SK-N-SH treated with all-trans-retinoic acid at 6 μM for 48 hours (cell line): ENCODE measurements at regions not wholly inside any gene's neighbourhood (a gene's known extent, or its start where the extent isn't known, plus 50 kb on each side); places are given as distances from the start of the nearest gene placed in this dataset.

ENCODE experiments used
- ATAC-seq: fragments of 200-7000 bp; cut with Tn5 transposase; 3 replicates; pipeline ENCODE4 v1.9.1; 2020; ENCODE audit warnings: mild to moderate bottlenecking, moderate library complexity
- ARNTL ChIP-seq: fragments of 450-650 bp; formaldehyde crosslinking; IDR thresholded peaks from 2 replicates; pipeline ENCODE4 v1.5.0; 2020; ENCODE audit warnings: low read depth, mild to moderate bottlenecking, moderate library complexity, borderline replicate concordance
- CSDC2 ChIP-seq: fragments of 250-450 bp; sonication (Bioruptor Pico); IDR thresholded peaks from 2 replicates; pipeline ENCODE4 v1.5.0; 2020; ENCODE audit warnings: mild to moderate bottlenecking, moderate library complexity
- ESRRG ChIP-seq: fragments of 250-450 bp; sonication (Bioruptor Pico); IDR thresholded peaks from 2 replicates; pipeline ENCODE4 v1.6.1; 2021; ENCODE audit warnings: mild to moderate bottlenecking
- GLIS3 ChIP-seq: fragments of 250-450 bp; sonication (Bioruptor Pico); IDR thresholded peaks from 2 replicates; pipeline ENCODE4 v1.5.0; 2020; ENCODE audit warnings: mild to moderate bottlenecking, moderate library complexity
- ISL1 ChIP-seq: fragments of 250-450 bp; sonication (Bioruptor Pico); IDR thresholded peaks from 2 replicates; pipeline ENCODE4 v2.1.2; 2022; ENCODE audit warnings: mild to moderate bottlenecking, moderate library complexity
- OSR1 ChIP-seq: fragments of 250-450 bp; sonication (Bioruptor Pico); IDR thresholded peaks from 2 replicates; pipeline ENCODE4 v1.8.0; 2022; ENCODE audit warnings: moderate library complexity, mild to moderate bottlenecking, inconsistent platforms
- PPARA ChIP-seq: fragments of 250-450 bp; sonication (Bioruptor Pico); IDR thresholded peaks from 2 replicates; pipeline ENCODE4 v1.5.0; 2020; ENCODE audit warnings: mild to moderate bottlenecking, borderline replicate concordance
- RARB ChIP-seq: fragments of 250-450 bp; sonication (Bioruptor Pico); IDR thresholded peaks from 2 replicates; pipeline ENCODE4 v1.8.0; 2021; ENCODE audit warnings: mild to moderate bottlenecking, moderate library complexity
- SNAI2 ChIP-seq: fragments of 250-450 bp; sonication (Bioruptor Pico); IDR thresholded peaks from 2 replicates; pipeline ENCODE4 v1.5.0; 2020; ENCODE audit warnings: mild to moderate bottlenecking, moderate library complexity
- TCF4 ChIP-seq: fragments of 250-450 bp; sonication (Bioruptor Pico); IDR thresholded peaks from 2 replicates; pipeline ENCODE4 v1.8.0; 2021; ENCODE audit warnings: mild to moderate bottlenecking, moderate library complexity, borderline replicate concordance
- TOX ChIP-seq: fragments of 250-450 bp; sonication (Bioruptor Pico); IDR thresholded peaks from 2 replicates; pipeline ENCODE4 v1.8.0; 2021; ENCODE audit warnings: mild to moderate bottlenecking, moderate library complexity, borderline replicate concordance
- ZC3H10 ChIP-seq: fragments of 250-450 bp; sonication (Bioruptor Pico); IDR thresholded peaks from 2 replicates; pipeline ENCODE4 v1.5.1; 2021; ENCODE audit warnings: mild to moderate bottlenecking, moderate library complexity
- ZFP3 ChIP-seq: fragments of 250-450 bp; sonication (Bioruptor Pico); IDR thresholded peaks from 2 replicates; pipeline ENCODE4 v1.5.0; 2020; ENCODE audit warnings: mild to moderate bottlenecking, moderate library complexity
- ZFP30 ChIP-seq: fragments of 450-650 bp; formaldehyde crosslinking; IDR thresholded peaks from 2 replicates; pipeline ENCODE4 v1.5.0; 2022; ENCODE audit warnings: mild to moderate bottlenecking, moderate library complexity
- ZNF70 ChIP-seq: fragments of 450-650 bp; formaldehyde crosslinking; IDR thresholded peaks from 2 replicates; pipeline ENCODE4 v1.5.0; 2020; ENCODE audit warnings: mild to moderate bottlenecking, moderate library complexity
- ZNF8 ChIP-seq: fragments of 450-650 bp; formaldehyde crosslinking; IDR thresholded peaks from 2 replicates; pipeline ENCODE4 v1.5.0; 2020; ENCODE audit warnings: mild to moderate bottlenecking, moderate library complexity
- TF ChIP-seq, protein P1 (sequence below): fragments of 250-450 bp; sonication (Bioruptor Pico); IDR thresholded peaks from 2 replicates; pipeline ENCODE4 v1.8.0; 2021; ENCODE audit warnings: low read depth, mild to moderate bottlenecking, moderate library complexity, borderline replicate concordance
- TF ChIP-seq, protein P2 (sequence below): fragments of 250-450 bp; sonication (Bioruptor Pico); IDR thresholded peaks from 2 replicates; pipeline ENCODE4 v1.5.0; 2020; ENCODE audit warnings: mild to moderate bottlenecking, moderate library complexity
- TF ChIP-seq, protein P3 (sequence below): fragments of 250-450 bp; sonication (Bioruptor Pico); IDR thresholded peaks from 2 replicates; pipeline ENCODE4 v1.5.1; 2020; ENCODE audit warnings: low read depth, mild to moderate bottlenecking, moderate library complexity
- TF ChIP-seq, protein P4 (sequence below): fragments of 250-450 bp; sonication (Bioruptor Pico); IDR thresholded peaks from 2 replicates; pipeline ENCODE4 v1.8.0; 2020; ENCODE audit warnings: mild to moderate bottlenecking, moderate library complexity, borderline replicate concordance
- TF ChIP-seq, protein P5 (sequence below): fragments of 250-450 bp; sonication (Bioruptor Pico); IDR thresholded peaks from 2 replicates; pipeline ENCODE4 v1.5.1; 2021; ENCODE audit warnings: mild to moderate bottlenecking, moderate library complexity

DNA sequence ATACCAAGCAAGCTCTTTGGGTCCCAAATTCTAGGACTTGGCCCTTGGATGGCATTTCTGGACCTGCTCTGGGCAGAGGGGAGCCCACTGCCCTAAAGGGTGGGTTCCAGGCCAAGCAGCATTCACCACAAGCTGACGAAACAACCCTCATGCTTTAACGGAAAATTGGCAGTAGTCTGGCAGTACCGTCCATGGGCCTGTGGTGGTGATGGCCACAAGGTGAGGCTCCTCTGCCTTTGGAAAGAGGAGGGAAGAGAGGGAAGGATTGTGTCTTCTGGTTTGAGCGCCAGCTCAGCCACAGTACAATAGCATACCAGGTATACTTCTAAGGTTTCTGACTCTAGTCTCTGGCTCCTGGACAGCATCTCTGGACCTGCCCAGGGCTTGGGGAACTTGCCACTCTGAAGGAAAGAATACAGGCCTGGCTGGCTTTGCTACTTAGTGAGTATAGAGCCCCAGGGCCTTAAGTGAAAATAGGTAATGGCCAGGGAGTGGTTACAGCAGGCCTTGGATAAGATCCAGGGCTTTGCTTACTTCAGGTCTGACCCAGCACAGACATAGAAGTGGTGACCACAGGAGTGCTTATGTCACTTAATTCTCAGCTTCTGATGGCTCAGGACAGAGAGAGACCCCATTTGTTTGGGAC lies 595.5 kb downstream of the LMO7 start (continued):
- TF ChIP-seq, protein P1, sequence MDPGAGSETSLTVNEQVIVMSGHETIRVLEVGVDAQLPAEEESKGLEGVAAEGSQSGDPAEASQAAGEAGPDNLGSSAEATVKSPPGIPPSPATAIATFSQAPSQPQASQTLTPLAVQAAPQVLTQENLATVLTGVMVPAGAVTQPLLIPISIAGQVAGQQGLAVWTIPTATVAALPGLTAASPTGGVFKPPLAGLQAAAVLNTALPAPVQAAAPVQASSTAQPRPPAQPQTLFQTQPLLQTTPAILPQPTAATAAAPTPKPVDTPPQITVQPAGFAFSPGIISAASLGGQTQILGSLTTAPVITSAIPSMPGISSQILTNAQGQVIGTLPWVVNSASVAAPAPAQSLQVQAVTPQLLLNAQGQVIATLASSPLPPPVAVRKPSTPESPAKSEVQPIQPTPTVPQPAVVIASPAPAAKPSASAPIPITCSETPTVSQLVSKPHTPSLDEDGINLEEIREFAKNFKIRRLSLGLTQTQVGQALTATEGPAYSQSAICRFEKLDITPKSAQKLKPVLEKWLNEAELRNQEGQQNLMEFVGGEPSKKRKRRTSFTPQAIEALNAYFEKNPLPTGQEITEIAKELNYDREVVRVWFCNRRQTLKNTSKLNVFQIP, result no peak
- TF ChIP-seq TOX (CRISPR knock-in tag), result no peak
- TF ChIP-seq, protein P2, sequence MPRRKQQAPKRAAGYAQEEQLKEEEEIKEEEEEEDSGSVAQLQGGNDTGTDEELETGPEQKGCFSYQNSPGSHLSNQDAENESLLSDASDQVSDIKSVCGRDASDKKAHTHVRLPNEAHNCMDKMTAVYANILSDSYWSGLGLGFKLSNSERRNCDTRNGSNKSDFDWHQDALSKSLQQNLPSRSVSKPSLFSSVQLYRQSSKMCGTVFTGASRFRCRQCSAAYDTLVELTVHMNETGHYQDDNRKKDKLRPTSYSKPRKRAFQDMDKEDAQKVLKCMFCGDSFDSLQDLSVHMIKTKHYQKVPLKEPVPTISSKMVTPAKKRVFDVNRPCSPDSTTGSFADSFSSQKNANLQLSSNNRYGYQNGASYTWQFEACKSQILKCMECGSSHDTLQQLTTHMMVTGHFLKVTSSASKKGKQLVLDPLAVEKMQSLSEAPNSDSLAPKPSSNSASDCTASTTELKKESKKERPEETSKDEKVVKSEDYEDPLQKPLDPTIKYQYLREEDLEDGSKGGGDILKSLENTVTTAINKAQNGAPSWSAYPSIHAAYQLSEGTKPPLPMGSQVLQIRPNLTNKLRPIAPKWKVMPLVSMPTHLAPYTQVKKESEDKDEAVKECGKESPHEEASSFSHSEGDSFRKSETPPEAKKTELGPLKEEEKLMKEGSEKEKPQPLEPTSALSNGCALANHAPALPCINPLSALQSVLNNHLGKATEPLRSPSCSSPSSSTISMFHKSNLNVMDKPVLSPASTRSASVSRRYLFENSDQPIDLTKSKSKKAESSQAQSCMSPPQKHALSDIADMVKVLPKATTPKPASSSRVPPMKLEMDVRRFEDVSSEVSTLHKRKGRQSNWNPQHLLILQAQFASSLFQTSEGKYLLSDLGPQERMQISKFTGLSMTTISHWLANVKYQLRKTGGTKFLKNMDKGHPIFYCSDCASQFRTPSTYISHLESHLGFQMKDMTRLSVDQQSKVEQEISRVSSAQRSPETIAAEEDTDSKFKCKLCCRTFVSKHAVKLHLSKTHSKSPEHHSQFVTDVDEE, result no peak
- TF ChIP-seq, protein P3, sequence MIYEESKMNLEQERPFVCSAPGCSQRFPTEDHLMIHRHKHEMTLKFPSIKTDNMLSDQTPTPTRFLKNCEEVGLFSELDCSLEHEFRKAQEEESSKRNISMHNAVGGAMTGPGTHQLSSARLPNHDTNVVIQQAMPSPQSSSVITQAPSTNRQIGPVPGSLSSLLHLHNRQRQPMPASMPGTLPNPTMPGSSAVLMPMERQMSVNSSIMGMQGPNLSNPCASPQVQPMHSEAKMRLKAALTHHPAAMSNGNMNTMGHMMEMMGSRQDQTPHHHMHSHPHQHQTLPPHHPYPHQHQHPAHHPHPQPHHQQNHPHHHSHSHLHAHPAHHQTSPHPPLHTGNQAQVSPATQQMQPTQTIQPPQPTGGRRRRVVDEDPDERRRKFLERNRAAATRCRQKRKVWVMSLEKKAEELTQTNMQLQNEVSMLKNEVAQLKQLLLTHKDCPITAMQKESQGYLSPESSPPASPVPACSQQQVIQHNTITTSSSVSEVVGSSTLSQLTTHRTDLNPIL, result no peak

DNA sequence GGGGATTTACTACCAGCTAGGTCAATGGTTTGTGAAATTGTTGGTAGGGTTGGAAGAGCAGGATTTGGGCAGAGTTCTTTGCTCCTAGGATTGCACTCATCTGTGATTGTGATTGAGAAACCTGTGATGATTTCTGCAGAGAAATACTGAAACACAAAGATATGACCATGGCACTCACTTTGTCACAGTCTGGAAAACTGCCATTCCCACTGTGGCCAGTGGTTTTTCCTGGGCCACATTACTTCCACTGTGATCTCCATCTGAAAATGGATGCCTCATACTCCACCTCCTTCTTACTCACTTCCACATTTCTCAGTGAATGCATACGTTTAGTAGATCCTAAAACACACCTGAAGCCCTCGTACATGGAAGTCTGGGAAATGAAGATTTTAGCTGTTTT lies 593.2 kb downstream of the LMO7 start:
- no peak for ATAC-seq
- TF ChIP-seq ESRRG (CRISPR knock-in tag) (no peak), ISL1 (CRISPR knock-in tag) (no peak), ARNTL (no peak), ZNF70 (no peak), ZFP30 (CRISPR knock-in tag) (no peak), SNAI2 (CRISPR knock-in tag) (no peak), ZNF8 (CRISPR knock-in tag) (no peak), GLIS3 (no peak), OSR1 (CRISPR knock-in tag) (no peak), TCF4 (CRISPR knock-in tag) (no peak), CSDC2 (no peak), ZFP3 (CRISPR knock-in tag) (no peak), PPARA (CRISPR knock-in tag) (no peak), ZC3H10 (CRISPR knock-in tag) (no peak), RARB (CRISPR knock-in tag) (no peak)
- TF ChIP-seq, protein P4, sequence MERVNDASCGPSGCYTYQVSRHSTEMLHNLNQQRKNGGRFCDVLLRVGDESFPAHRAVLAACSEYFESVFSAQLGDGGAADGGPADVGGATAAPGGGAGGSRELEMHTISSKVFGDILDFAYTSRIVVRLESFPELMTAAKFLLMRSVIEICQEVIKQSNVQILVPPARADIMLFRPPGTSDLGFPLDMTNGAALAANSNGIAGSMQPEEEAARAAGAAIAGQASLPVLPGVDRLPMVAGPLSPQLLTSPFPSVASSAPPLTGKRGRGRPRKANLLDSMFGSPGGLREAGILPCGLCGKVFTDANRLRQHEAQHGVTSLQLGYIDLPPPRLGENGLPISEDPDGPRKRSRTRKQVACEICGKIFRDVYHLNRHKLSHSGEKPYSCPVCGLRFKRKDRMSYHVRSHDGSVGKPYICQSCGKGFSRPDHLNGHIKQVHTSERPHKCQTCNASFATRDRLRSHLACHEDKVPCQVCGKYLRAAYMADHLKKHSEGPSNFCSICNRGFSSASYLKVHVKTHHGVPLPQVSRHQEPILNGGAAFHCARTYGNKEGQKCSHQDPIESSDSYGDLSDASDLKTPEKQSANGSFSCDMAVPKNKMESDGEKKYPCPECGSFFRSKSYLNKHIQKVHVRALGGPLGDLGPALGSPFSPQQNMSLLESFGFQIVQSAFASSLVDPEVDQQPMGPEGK (CRISPR knock-in tag), result no peak
- TF ChIP-seq, protein P5, sequence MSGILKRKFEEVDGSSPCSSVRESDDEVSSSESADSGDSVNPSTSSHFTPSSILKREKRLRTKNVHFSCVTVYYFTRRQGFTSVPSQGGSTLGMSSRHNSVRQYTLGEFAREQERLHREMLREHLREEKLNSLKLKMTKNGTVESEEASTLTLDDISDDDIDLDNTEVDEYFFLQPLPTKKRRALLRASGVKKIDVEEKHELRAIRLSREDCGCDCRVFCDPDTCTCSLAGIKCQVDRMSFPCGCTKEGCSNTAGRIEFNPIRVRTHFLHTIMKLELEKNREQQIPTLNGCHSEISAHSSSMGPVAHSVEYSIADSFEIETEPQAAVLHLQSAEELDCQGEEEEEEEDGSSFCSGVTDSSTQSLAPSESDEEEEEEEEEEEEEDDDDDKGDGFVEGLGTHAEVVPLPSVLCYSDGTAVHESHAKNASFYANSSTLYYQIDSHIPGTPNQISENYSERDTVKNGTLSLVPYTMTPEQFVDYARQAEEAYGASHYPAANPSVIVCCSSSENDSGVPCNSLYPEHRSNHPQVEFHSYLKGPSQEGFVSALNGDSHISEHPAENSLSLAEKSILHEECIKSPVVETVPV (CRISPR knock-in tag), result no peak
- TF ChIP-seq, protein P2, result no peak
